ENCODE measurements at regions not wholly inside any gene's neighbourhood (a gene's known extent, or its start where the extent isn't known, plus 50 kb on each side); places are given as distances from the start of the nearest gene placed in this dataset.

DNA sequence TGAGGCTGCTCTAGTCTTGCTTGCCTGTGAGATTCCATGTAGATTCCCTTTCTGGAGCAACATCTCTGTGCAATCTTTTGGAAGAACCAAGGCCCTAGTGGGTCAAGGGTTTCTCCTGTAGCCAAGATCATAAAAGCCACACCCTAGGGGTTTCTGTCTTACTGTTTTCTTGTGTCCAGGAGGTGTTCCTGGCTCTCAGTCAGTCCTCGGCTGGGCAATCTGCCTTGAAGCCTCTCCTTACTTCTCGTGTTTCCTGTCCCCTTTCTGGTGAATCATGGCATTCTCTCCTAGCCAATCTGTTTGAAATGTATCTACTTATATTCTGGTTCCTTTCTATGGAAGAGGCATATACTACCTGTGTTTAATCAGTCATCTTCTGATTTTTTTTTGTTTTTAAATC is 484.8 kb upstream of the UBE2E3 start:
- TF ChIP-seq, protein P1, sequence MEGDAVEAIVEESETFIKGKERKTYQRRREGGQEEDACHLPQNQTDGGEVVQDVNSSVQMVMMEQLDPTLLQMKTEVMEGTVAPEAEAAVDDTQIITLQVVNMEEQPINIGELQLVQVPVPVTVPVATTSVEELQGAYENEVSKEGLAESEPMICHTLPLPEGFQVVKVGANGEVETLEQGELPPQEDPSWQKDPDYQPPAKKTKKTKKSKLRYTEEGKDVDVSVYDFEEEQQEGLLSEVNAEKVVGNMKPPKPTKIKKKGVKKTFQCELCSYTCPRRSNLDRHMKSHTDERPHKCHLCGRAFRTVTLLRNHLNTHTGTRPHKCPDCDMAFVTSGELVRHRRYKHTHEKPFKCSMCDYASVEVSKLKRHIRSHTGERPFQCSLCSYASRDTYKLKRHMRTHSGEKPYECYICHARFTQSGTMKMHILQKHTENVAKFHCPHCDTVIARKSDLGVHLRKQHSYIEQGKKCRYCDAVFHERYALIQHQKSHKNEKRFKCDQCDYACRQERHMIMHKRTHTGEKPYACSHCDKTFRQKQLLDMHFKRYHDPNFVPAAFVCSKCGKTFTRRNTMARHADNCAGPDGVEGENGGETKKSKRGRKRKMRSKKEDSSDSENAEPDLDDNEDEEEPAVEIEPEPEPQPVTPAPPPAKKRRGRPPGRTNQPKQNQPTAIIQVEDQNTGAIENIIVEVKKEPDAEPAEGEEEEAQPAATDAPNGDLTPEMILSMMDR (IDR thresholded peaks at IDR 0.05), result no peak
- no peak for TF ChIP-seq POLR2A (IDR thresholded peaks at IDR 0.05)

All from Peyer's patch (tissue), 4 donors.